HG02981 (cell line): ENCODE measurements at regions not wholly inside any gene's neighbourhood (a gene's known extent, or its start where the extent isn't known, plus 50 kb on each side); places are given as distances from the start of the nearest gene placed in this dataset.

Source experiments
- ATAC-seq: cut with Tn5 transposase; IDR thresholded peaks from one replicate; pipeline ENCODE4 v1.9.1; 2021; ENCODE audit warnings: mild to moderate bottlenecking, moderate library complexity; ENCODE audit not compliant: unreplicated experiment

GRCh38 chr11:45597097-45597496, 68.3 kb downstream of the CHST1 start:
- ATAC-seq: no peak

DNA sequence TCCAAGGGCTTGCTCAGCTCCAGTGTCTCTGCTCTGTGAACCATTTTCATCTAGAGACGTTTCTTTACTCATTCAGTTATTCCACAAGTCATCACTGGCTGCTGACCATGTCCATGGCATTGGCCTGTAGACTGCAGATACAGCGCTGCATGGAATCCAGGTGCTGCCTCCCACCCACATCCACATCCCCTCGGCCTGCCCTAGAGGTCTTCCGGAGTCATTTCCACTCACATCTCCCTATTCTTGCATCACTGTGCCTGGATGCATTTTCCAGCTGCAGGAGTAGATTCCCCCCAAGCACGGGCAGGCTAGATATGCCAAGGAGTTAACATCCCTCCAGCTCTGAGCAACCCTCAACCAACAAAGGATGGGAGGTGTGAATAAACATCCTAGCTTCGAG, 68.9 kb downstream of the CHST1 start:
- ATAC-seq: no peak

DNA sequence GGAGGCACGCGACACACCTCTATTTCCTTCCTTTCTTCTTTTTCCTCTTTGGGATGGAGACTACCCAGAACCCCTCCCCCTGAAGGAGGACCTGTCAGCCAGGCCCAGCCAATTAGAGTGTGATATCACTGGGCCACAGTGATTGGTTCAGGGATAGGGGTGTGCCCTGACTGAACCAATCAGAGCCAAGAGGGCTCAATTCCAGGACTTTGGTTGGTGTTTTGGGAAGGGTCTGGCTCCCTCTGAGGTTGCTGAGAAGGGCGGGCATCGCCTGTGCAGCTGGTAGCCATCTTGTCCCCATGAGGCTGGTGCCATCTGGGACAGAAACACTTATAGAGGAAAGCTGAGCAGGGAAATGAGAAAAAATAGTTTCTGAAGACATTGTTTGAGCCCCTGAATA, 71.4 kb downstream of the CHST1 start:
- ATAC-seq: no peak

GRCh38 chr11:45592636-45593035, 72.8 kb downstream of the CHST1 start:
- no peak for ATAC-seq

GRCh38 chr11:45590743-45591142, 74.7 kb downstream of the CHST1 start:
- no peak for ATAC-seq

- ATAC-seq: no peak
Observed at GRCh38 chr11:45585205-45585604, 80.2 kb downstream of the CHST1 start.

GRCh38 chr11:45583981-45584566, 81.3 kb downstream of the CHST1 start:
- ATAC-seq: no peak

GRCh38 chr11:45580399-45580798, 85.0 kb downstream of the CHST1 start:
- no peak for ATAC-seq

DNA sequence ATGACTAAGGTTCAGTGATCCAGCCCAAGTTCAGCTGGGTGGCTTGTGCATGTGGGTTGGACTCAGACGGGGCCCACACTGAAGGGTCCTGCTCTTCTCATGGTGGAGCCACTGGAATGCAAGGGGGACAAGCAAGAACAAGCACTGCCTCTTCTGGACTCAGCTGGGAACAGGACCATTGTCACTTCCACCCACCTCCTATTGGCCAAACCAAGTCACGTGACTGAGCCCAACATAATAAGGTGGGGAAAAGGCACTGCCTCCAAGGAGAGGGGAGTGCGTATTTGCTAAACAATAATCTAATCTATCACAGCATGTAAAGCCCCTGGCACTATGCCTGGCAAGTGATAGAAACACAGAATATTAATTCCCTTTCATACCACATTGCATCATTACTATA, 87.1 kb downstream of the CHST1 start:
- ATAC-seq: no peak

DNA sequence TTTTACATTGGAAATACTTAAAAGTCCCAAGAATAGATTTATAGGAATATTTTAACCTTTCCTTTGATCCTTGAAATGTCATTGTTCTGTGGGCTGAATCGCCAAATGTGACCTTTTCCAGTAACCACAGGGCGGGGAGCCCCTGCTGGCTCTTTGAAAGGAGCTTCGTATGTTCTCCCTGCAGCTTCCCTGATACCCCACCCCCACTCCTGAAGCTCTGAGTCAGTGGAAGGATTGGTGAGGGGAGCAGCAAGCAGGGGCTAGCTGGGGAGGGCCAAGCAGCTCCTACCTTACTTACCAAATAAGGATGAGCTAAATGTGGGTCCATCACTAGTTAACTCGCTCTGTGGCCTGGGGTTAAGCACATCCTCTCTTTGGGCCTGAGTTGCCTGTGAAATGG, 87.7 kb downstream of the CHST1 start:
- ATAC-seq: no peak

DNA sequence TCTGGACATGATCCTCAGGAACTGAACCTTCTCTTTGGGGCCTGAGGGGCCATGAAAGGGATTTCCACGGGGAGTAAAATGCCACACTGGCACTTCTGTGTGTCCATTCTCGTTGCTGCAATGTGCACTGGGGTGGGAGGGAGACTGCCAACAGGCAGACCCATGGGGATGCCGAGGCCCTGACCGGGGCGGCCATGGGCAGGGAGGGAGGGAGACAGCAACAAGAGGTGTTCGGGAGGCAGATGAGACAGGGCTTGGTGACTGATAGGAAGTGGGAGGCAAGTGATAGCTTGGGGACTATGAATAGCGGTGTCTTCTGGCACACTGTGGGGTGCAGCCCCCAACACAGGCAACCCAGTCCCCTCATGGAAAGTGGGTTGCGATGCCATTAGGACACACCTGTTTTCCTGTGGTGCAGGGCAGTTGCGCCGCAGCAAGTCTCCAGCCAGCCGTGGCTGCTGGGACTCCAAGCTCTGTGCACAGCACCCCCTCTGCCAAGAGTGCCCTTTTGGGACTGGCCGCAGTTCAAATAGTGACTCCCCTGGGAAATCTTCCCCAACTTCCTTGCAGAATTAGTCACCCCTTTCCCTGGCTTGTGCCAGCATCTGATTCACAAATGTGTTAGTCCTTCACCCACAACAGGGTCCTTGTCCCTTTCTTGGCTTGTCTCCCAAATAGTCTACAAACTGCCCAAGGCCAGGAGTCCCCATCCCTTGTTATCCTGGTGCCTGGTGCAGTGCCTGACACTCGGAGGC, 88.8 kb downstream of the CHST1 start:
- ATAC-seq: no peak

DNA sequence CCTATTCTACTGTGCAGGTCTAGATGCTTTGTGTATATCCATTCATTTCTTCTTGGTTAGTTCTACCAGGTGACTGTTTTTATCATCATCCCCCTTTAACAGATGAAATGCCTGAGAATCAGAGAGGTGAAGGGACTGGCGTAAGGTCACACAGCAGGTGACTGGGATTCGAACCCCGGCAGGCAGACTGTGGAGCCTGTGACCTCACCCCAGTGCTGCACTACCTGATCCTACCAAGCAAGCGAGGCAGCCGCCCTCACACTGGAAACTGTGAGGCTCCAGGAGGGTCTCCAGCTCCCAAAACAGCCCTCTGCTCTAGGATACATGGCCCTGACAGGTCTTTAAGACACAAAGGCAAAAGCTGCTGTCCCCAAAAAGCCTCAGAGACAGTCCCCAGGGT, 91.7 kb downstream of the CHST1 start:
- no peak for ATAC-seq

GRCh38 chr11:45572354-45573123, 92.9 kb downstream of the CHST1 start:
- ATAC-seq: no peak

DNA sequence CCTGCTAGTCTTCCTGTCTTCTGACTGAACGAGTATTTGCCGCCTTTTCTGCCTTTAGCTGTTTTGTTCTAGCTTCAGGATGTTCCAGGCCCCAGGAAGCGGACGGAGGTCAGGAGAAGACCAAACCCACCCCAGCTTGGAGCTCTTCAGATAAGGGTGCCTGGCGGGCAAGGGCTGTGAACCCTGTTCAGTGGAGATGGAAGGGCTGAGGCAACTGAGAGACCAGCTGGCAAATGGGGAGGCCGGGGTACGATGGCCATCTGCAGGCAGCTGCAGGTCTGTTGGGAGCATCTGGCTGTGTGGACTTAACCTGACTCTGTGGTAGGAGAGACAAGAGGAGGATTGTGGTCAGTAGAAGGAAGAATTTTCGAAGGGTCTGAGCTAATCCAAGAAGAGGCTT, 95.6 kb downstream of the CHST1 start:
- no peak for ATAC-seq

DNA sequence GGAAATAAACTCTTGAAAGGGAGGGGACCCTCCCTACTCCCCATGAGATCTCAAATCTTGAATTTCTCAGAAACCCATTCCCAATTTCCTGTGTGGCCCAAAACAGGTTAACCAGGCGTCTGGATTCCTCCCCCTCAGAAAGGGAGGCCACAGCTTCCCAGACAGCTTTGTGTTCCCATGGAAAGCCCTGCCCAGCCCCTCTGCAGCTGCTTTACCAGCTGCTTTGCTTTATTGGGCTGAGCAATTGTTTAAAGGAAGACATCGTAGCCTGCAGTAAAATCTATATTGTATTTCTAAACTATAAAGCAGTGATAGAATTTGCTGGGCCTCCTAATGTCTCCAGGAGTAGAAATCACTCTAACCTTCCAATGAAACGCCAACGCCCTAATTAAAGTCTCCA, 97.4 kb downstream of the CHST1 start:
- ATAC-seq: no peak

DNA sequence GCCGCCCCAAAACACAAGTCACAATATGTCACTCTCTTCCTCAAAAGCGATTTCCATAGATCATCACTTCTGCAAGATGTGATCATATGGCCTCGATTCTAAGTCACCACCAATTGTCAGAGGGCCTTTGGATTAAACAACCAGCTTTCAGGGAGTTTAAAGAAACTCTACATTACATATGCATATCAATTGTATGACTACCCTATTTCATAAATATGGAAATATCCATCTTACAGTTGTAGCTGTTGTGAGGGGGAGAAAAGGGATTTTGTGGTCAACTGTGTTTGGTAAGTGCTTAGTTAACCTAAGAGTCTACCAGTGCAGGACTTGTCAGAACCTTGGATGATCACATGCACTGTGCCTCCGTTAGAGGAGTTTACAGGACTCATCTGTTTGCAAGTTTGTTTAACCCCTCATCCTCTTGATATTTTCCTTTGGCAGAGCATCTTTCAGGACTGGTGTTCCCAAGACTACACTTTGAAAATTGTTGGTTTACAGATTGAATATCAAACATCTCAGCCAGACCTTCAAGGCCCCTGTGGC, 99.9 kb downstream of the CHST1 start:
- ATAC-seq: no peak

DNA sequence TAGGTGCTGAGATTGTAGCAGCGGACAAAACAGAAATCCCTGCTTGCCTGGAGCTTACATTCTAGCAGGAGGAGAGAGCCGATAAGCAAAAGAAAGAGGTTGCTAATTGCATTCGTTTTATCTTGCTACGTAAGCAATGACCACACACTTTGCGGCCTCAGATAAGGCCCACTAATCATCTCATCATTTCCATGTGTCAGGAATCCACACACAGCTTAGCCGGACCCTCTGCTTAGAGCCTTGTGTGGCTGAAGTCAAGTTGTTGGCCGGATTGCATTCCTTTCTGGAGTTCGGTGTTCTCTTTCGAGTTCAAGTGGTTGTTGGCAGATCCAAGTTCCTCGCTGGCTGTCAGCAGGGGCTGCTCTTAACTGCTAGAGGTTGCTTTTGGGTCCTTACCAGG, 101.6 kb downstream of the CHST1 start:
- ATAC-seq: no peak

GRCh38 chr11:45563171-45563570, 102.3 kb downstream of the CHST1 start:
- ATAC-seq: no peak

DNA sequence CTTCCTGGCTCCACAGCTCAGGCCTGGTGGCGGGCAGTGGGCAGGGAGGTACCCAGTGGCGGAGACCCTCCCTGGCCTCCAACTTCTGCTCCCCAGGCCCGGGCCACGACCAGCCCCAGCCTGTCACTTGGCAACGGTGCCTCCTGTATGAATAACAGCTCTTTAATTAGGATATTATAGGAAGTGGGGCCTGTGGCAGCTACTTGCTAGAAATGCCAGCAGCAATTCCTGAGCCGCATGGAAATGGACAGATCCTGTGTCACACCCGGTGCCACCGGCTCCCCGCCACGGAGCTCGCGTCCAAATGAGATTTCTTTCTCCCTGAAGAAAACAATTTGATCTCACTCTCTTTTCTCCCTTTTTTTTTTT, 104.5 kb downstream of the CHST1 start:
- no peak for ATAC-seq

DNA sequence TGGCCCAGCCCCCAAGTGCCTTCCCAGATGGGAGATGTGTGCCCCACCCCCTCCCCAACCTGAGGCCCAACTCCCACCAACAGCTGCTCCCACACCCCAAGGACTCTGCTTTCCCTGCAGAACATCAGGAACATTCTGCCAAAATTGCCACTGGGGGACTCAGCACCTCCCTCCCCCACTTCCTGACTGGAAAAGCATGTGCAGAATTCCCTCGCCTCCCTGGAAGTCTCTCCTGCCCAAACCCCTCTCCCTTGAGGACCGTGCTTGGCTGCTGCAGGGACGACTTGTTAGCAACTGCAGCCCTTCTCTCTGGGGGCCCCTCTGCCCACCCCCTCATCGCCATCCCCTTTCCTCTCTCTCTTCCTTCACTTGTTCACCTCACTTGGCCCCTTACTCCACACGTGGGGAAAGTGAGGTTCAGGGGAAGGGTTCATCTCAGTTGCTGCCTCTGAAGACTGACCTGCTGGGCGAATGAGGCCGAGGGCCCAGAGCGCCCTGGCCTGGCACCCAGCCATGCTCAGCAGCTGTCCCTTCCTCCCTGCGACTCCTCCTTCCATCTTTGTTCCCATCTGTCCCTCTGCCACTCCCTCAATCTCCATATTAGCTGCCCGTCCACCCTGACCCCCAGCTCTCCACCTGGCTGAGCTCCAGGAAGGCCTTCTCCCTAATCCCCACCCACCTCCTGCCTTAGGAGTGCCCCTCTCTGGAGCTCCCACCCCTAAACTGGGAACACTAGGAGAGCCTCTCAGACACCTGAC, 105.1 kb downstream of the CHST1 start:
- ATAC-seq: no peak
